NCI-H2196 (cell line): ENCODE measurements at regions not wholly inside any gene's neighbourhood (a gene's known extent, or its start where the extent isn't known, plus 50 kb on each side); places are given as distances from the start of the nearest gene placed in this dataset.
"Not testable (repeated sequence)": the region's sequence is repeated elsewhere in the genome, so short reads cannot be mapped to it uniquely, and the experiment has no call there.

ENCODE experiments used
- DNase-seq: peaks from one replicate; lab custom pipeline; 2025; ENCODE audit not compliant: unreplicated experiment; lab: John Stamatoyannopoulos, UW

- DNase-seq, result not testable (repeated sequence)
These were observed 122.6 kb upstream of the NBPF19 start for GRCh38 chr1:149352205-149352604.

DNA sequence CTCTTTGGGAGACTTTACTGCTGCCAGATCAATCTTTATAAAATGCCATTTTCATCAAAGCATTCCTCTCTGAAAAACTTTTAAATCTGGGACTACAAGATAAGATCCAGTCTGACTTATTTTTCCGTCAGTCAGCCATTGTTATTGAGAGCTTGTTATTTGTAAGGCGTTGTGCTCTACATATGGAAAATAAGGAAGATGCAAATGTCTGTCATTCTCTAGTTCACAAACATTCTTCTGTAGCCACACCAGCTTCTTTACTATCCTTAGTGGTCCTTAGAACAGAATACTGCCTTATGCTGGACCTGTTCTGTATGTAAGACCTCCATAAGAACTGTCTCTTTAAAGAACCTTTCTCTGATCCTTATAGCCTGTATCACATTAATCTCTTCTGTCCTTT is 120.3 kb upstream of the NBPF19 start:
- not testable (repeated sequence) for DNase-seq

DNA sequence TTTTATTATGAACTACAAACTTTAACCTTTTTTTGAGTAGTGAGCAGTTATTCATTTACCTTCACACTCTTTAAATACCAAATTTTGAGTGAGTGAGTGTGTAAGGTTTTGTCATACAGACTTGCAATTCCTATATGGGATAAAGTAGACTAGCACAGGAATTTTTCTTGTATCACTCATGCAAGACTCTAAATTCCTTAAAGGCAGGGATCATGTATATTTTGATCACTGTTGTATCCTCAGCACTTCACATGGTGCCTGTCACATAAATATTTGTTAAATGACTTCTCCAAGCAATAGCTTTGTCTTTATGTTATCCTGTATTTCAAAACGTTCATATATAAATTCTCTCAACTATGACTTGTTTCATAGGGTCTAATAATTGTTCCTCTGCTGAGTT is 119.1 kb upstream of the NBPF19 start:
- DNase-seq, result not testable (repeated sequence)

- DNase-seq, result not testable (repeated sequence)
These were observed 118.7 kb upstream of the NBPF19 start for GRCh38 chr1:149356152-149356551.

DNA sequence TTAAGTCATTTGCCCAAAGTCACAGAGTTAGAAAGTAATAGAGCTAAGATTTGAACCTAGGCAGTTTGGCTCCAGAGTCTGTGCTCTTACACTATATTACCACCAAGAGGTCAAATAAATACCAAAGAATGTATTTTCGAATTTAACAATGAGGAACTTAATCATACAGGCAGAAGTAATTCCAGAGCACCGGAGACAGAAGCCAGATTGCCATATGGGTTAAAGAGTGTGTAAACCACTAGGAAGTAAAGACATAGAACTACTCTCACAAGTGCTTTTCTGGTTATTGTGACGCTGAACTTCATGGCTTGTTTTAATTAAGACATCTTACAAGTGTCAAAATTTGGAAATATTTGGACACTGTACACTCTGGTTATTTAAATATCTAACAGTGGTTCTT is 114.5 kb upstream of the NBPF19 start:
- DNase-seq, result not testable (repeated sequence)

- DNase-seq, result not testable (repeated sequence)
These were observed 113.5 kb upstream of the NBPF19 start for GRCh38 chr1:149361310-149361709.

GRCh38 chr1:149364188-149364981 is 110.5 kb upstream of the NBPF19 start:
- DNase-seq, result not testable (repeated sequence)

DNA sequence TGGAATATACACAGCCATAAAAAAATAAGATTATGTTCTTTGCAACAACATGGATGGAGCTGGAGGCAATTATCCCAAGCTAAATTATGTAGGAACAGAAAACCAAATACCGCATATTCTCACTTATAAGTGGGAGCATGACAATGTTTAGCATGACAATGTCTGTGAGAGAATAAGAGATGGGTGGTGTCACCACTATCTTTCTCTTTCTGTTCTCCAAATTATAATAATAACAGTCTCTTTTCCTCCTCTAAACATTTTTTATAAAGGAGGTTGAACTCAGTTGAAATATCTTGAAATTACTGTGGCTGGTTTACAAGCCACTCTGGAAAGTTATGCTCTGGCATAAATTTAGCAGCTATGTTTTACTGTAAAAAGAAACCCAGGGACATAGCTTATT is 108.4 kb upstream of the NBPF19 start:
- not testable (repeated sequence) for DNase-seq

- not testable (repeated sequence) for DNase-seq
These were observed 107.3 kb upstream of the NBPF19 start for GRCh38 chr1:149367472-149368044.

- DNase-seq, result not testable (repeated sequence)
These were observed 106.5 kb upstream of the NBPF19 start for GRCh38 chr1:149368337-149368736.

DNA sequence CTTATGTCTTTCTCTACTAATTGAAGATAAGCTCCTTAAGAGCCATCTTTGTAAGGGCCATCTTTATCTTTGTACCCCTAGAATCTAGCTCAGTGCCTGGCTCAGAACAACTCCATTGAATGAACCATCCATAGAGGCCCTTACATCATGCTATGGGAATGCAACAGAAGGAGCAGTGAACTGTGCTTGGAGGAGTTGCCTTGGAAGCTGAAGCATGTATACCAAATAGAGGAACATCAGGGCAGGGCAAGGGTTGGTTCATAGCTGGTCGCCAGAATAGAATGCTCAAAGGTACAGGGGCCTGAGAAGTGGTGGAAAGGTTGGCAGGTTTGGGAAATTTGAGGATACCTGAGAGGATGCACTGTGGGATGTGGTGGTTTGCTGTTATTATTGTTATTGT is 105.8 kb upstream of the NBPF19 start:
- DNase-seq, result not testable (repeated sequence)

- not testable (repeated sequence) for DNase-seq
These were observed 102.9 kb upstream of the NBPF19 start for GRCh38 chr1:149371955-149372354.

DNA sequence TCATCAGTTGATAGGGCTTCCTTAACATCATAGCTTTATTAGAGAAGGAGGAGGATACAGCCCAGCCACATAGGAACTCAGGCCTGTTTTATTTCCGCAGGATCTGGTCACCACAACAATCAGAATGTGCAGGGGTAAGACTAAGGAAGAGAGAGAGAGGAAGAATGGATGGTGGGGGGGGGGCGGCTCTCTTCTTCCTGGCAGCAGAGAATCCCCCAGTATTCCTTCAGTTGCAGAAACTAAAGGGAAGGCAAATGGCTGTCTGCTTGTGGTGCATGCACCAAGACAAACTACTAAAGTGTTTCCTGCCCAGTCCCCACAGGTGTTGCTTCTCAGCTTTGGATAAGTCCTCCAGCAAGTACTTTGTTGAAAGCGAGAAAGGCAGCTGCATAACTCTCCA is 96.4 kb upstream of the NBPF19 start:
- DNase-seq, result not testable (repeated sequence)

- not testable (repeated sequence) for DNase-seq
These were observed 84.5 kb upstream of the NBPF19 start for GRCh38 chr1:149390173-149390926.

DNA sequence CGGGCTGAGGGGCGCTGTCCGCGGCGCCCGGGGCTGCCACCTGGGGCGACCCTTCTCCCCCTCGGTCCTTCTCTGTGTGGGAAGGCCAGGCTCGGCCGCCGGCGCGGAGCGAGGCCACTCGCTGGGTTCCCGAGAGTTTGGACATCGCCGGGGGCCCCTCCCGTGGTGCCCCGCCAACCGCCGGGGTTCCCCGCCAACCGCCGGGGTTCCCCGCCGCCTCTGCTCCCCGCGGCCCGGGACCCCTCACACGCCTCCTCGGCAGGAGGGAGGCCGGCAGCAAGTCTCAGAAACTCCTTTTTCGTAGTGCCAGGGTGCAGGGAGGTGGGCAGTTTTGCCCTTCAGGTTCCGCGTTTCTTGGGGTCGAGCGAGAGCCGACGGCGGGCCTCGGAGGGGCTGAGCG is 83.9 kb upstream of the NBPF19 start:
- DNase-seq, result not testable (repeated sequence)

GRCh38 chr1:149395802-149396201 is 79.0 kb upstream of the NBPF19 start:
- DNase-seq, result not testable (repeated sequence)

DNA sequence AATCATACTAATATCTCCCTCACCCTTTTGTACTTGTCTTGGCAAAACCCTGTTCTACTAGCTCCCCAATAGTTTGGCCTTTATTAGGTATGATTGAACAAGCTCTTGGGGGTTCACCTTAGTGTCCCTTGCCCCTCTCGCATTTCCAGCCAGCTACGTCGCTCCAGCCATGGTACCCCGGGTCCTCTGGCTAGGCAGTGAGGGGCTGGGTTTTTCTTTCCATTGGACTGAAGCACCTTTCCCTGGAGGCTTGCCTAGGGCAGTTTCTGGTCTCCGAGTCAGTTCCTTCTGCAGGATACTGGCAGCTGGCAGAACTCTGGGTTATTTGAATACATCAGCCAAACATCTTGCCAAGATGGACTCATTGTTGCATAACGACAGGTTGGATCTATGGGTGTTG is 76.3 kb upstream of the NBPF19 start:
- not testable (repeated sequence) for DNase-seq

- DNase-seq, result not testable (repeated sequence)
These were observed 66.4 kb upstream of the NBPF19 start for GRCh38 chr1:149408404-149408803.

DNA sequence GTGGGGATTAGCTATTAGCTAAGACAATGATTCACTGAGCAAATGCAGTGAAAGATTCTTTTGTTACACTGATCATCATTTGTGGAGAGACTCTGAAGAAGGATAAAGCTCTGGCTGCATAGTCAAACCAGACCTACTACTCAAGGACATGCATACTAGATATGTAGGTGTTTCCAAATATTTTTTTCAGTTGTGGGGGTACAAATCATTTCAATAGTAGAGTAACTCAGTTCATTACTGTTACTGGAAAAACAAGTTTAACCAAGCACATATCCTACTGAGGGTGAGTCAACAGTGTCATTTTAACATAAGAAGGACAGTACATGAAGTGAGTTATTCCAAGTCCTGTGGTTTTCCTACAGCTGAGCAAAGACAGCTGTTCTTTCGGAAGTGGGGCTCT is 59.5 kb upstream of the NBPF19 start:
- not testable (repeated sequence) for DNase-seq

DNA sequence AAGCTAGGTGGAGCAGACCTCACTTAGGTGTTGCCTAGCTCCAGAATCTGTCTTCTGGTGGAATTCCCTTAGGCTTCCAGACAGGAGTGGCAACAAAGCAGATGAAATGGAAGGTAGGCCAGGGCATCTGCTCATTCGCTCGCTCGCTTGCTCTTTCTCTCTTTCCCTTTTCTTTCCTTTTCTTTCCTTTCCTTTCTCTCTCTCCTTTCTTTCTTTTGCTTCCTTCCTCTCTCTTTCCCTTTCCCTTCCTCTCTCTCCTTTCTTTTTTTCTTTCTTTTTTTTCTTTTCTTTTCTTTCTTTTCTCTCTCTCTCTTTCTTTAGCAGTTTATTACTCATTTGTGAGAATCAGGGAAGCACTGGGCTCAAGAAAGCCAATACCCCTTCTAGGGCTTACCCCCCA is 56.1 kb upstream of the NBPF19 start:
- not testable (repeated sequence) for DNase-seq

- not testable (repeated sequence) for DNase-seq
These were observed 51.7 kb upstream of the NBPF19 start for GRCh38 chr1:149423122-149423521.
